GM21786 (cell line): ENCODE measurements at regions not wholly inside any gene's neighbourhood (a gene's known extent, or its start where the extent isn't known, plus 50 kb on each side); places are given as distances from the start of the nearest gene placed in this dataset.
"Not testable (repeated sequence)": the region's sequence is repeated elsewhere in the genome, so short reads cannot be mapped to it uniquely, and the experiment has no call there.

Experiments used
- ATAC-seq: cut with Tn5 transposase; IDR thresholded peaks from one replicate; pipeline ENCODE4 v1.9.1; 2021; ENCODE audit not compliant: unreplicated experiment

- ATAC-seq, result no peak
Observed at GRCh38 chr14:25699981-25700380, 650.0 kb upstream of the STXBP6 start.

GRCh38 chr14:25698111-25698510, 648.2 kb upstream of the STXBP6 start:
- ATAC-seq, result no peak

- ATAC-seq, result no peak
Observed at GRCh38 chr14:25696176-25696575, 646.2 kb upstream of the STXBP6 start.

- ATAC-seq, result no peak
Observed at GRCh38 chr14:25685004-25685403, 635.1 kb upstream of the STXBP6 start.

GRCh38 chr14:25680934-25681333, 631.0 kb upstream of the STXBP6 start:
- no peak for ATAC-seq

- not testable (repeated sequence) for ATAC-seq
Observed at GRCh38 chr14:25680511-25680910, 630.6 kb upstream of the STXBP6 start.

GRCh38 chr14:25677111-25677510, 627.2 kb upstream of the STXBP6 start:
- ATAC-seq, result no peak

GRCh38 chr14:25667387-25667786, 617.4 kb upstream of the STXBP6 start:
- ATAC-seq, result no peak

- ATAC-seq, result no peak
Observed at GRCh38 chr14:25666877-25667276, 616.9 kb upstream of the STXBP6 start.

GRCh38 chr14:25658988-25659387, 609.0 kb upstream of the STXBP6 start:
- ATAC-seq, result no peak

GRCh38 chr14:25630447-25630846, 580.5 kb upstream of the STXBP6 start:
- ATAC-seq, result no peak

GRCh38 chr14:25628978-25629377, 579.0 kb upstream of the STXBP6 start:
- ATAC-seq, result no peak

- ATAC-seq, result no peak
Observed at GRCh38 chr14:25628390-25628789, 578.4 kb upstream of the STXBP6 start.

GRCh38 chr14:25626986-25627385, 577.0 kb upstream of the STXBP6 start:
- ATAC-seq, result no peak

- ATAC-seq, result no peak
Observed at GRCh38 chr14:25622763-25623162, 572.8 kb upstream of the STXBP6 start.

GRCh38 chr14:25620515-25620914, 570.6 kb upstream of the STXBP6 start:
- no peak for ATAC-seq

GRCh38 chr14:25615174-25615573, 565.2 kb upstream of the STXBP6 start:
- no peak for ATAC-seq

GRCh38 chr14:25607192-25607591, 557.2 kb upstream of the STXBP6 start:
- no peak for ATAC-seq

- ATAC-seq, result no peak
Observed at GRCh38 chr14:25602106-25602505, 552.2 kb upstream of the STXBP6 start.

GRCh38 chr14:25588751-25589150, 538.8 kb upstream of the STXBP6 start:
- no peak for ATAC-seq

GRCh38 chr14:25574628-25575325, 524.8 kb upstream of the STXBP6 start:
- no peak for ATAC-seq

- no peak for ATAC-seq
Observed at GRCh38 chr14:25570483-25570882, 520.5 kb upstream of the STXBP6 start.

GRCh38 chr14:25557466-25557865, 507.5 kb upstream of the STXBP6 start:
- no peak for ATAC-seq
